ENCODE measurements at regions not wholly inside any gene's neighbourhood (a gene's known extent, or its start where the extent isn't known, plus 50 kb on each side); places are given as distances from the start of the nearest gene placed in this dataset.

GRCh38 chr12:76186131-76186906 is 101.8 kb upstream of the NAP1L1 start:
- intact Hi-C loops (cut with micrococcal nuclease; ENCODE audit: unreplicated experiment) = no loop called here
- TF ChIP-seq, protein P1, sequence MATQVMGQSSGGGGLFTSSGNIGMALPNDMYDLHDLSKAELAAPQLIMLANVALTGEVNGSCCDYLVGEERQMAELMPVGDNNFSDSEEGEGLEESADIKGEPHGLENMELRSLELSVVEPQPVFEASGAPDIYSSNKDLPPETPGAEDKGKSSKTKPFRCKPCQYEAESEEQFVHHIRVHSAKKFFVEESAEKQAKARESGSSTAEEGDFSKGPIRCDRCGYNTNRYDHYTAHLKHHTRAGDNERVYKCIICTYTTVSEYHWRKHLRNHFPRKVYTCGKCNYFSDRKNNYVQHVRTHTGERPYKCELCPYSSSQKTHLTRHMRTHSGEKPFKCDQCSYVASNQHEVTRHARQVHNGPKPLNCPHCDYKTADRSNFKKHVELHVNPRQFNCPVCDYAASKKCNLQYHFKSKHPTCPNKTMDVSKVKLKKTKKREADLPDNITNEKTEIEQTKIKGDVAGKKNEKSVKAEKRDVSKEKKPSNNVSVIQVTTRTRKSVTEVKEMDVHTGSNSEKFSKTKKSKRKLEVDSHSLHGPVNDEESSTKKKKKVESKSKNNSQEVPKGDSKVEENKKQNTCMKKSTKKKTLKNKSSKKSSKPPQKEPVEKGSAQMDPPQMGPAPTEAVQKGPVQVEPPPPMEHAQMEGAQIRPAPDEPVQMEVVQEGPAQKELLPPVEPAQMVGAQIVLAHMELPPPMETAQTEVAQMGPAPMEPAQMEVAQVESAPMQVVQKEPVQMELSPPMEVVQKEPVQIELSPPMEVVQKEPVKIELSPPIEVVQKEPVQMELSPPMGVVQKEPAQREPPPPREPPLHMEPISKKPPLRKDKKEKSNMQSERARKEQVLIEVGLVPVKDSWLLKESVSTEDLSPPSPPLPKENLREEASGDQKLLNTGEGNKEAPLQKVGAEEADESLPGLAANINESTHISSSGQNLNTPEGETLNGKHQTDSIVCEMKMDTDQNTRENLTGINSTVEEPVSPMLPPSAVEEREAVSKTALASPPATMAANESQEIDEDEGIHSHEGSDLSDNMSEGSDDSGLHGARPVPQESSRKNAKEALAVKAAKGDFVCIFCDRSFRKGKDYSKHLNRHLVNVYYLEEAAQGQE (IDR thresholded peaks at IDR 0.05; ENCODE audit: insufficient read depth in 1 of 2, low read depth in 2 of 2, low read length in 1 of 2) = no peak
- TF ChIP-seq SIN3A (IDR thresholded peaks at IDR 0.05; ENCODE audit: borderline replicate concordance, insufficient read depth, low read depth, low read length) = no peak
- TF ChIP-seq CTCF (IDR thresholded peaks at IDR 0.05) = no peak
- no peak for TF ChIP-seq TCF7L2 (IDR thresholded peaks at IDR 0.05; ENCODE audit: low read depth, low read length)
- no peak for TF ChIP-seq POLR2AphosphoS5 (IDR thresholded peaks at IDR 0.05; ENCODE audit: low read depth, low read length)

GRCh38 chr12:76183459-76184186 is 99.1 kb upstream of the NAP1L1 start:
- intact Hi-C loops (cut with micrococcal nuclease; ENCODE audit: unreplicated experiment) = no loop called here
- H3K4me3 ChIP-seq (ENCODE audit: low read depth in 2 of 2, low read length in 2 of 2) = no peak overlapping the region
- TF ChIP-seq, protein P1 (IDR thresholded peaks at IDR 0.05; ENCODE audit: insufficient read depth in 1 of 2, low read depth in 2 of 2, low read length in 1 of 2) = peak in 1 of 2 experiments; percentile 49; a peak in 1 of 4 replicates
- TF ChIP-seq CTCF (IDR thresholded peaks at IDR 0.05) = no peak
- no peaks in the 10 kb centered on the region for H3K27me3 ChIP-seq (ENCODE audit: control insufficient read depth, insufficient read depth, low read length)
- H3K27ac ChIP-seq (ENCODE audit: low read length) = no peak overlapping the region
- ATAC-seq (peak; percentile 83), DNase-seq (ENCODE audit: low read depth, low spot score) (peak; percentile 79)
- in situ Hi-C loops (cut with HindIII; ENCODE audit: low pct_unique_long_range_greater_than_20kb, low sequenced_read_pairs) = no loop called here
- ChIA-PET POLR2A (no interaction called here), CTCF (no interaction called here)
- BruUV-seq (replicated peaks) = no TSS peak
- no peaks in the 10 kb centered on the region for H3K9me3 ChIP-seq (ENCODE audit: control insufficient read depth, insufficient read depth, low read depth, low read length)
- no peaks in the 10 kb centered on the region for H3K36me3 ChIP-seq (ENCODE audit: control insufficient read depth, insufficient read depth, low read length)
- peaks cover 7% of the 10 kb centered on the region for H3K4me1 ChIP-seq (ENCODE audit: control insufficient read depth, insufficient read depth, low read length)

More at GRCh38 chr12:76186131-76186906, 101.8 kb upstream of the NAP1L1 start:
- CTCF ChIA-PET = no interaction called here
- POLR2A ChIA-PET = no interaction called here
- Histone ChIP-seq H3K4me3 (ENCODE audit: low read depth in 2 of 2, low read length in 2 of 2) (no peak overlapping the region), H3K36me3 (ENCODE audit: control insufficient read depth, insufficient read depth, low read length) (no peaks in the 10 kb centered on the region), H3K27me3 (ENCODE audit: control insufficient read depth, insufficient read depth, low read length) (no peaks in the 10 kb centered on the region), H3K27ac (ENCODE audit: low read length) (no peak overlapping the region), H3K4me1 (ENCODE audit: control insufficient read depth, insufficient read depth, low read length) (peaks cover 7% of the 10 kb centered on the region), H3K9me3 (ENCODE audit: control insufficient read depth, insufficient read depth, low read depth, low read length) (no peaks in the 10 kb centered on the region)
- in situ Hi-C loops (cut with HindIII; ENCODE audit: low pct_unique_long_range_greater_than_20kb, low sequenced_read_pairs) = no loop called here
- DNase-seq (ENCODE audit: low read depth, low spot score) (no peak), ATAC-seq (no peak)
- no TSS peak for BruUV-seq (replicated peaks)

Measured in Panc1 (cell line).